NB4 (cell line): ENCODE measurements at regions not wholly inside any gene's neighbourhood (a gene's known extent, or its start where the extent isn't known, plus 50 kb on each side); places are given as distances from the start of the nearest gene placed in this dataset.
A peak's percentile ranks its signal among the peaks of the same experiment; 100 is the strongest.

Experiments
- DNase-seq: peaks from one replicate; pipeline ENCODE4 v3.0.0; 2010; ENCODE audit warnings: low read depth
- H3K4me3 ChIP-seq: one replicate; pipeline ENCODE4 v1.5.1; 2011; ENCODE audit warnings: mild to moderate bottlenecking, low read depth, low read length, moderate library complexity
- MYC ChIP-seq: IDR thresholded peaks from 2 replicates; pipeline ENCODE4 v1.6.1; 2011; ENCODE audit warnings: low read depth, low read length
- POLR2A ChIP-seq: IDR thresholded peaks from 2 replicates; pipeline ENCODE4 v1.6.1; 2011; ENCODE audit warnings: mild to moderate bottlenecking; ENCODE audit not compliant: insufficient read length; ENCODE audit errors: extremely low read depth
- TF ChIP-seq, protein P1 (sequence below): IDR thresholded peaks from 2 replicates; pipeline ENCODE4 v1.6.1; 2011; ENCODE audit warnings: low read depth, low read length
- TF ChIP-seq, protein P2 (sequence below): IDR thresholded peaks from one replicate; pipeline ENCODE4 v1.5.1; 2012; ENCODE audit warnings: low read depth, low read length

DNA sequence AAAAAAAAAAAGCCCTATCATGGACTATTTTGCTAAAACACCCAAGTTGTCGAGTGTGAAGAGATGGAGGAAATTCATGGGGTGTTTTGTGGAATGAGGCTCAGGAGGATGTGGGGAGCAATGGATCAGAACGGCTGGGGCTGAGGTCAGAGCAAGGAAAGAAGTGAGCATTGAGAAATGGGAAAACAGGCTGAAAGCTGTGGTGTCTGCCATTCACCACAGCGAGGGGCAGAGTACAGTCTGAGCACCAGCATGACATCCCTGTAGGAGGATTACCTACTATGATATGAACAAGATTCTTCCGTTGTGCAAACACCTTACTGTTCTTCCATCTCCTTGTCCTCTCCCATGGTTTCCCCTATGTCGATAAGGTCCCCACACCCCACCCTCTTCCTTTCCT, 193.1 kb downstream of the TMEM114 start:
- H3K4me3 ChIP-seq = no peak overlapping the region
- TF ChIP-seq POLR2A = no peak
- TF ChIP-seq, protein P1, sequence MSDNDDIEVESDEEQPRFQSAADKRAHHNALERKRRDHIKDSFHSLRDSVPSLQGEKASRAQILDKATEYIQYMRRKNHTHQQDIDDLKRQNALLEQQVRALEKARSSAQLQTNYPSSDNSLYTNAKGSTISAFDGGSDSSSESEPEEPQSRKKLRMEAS = no peak
- no peak for TF ChIP-seq MYC
- TF ChIP-seq, protein P2, sequence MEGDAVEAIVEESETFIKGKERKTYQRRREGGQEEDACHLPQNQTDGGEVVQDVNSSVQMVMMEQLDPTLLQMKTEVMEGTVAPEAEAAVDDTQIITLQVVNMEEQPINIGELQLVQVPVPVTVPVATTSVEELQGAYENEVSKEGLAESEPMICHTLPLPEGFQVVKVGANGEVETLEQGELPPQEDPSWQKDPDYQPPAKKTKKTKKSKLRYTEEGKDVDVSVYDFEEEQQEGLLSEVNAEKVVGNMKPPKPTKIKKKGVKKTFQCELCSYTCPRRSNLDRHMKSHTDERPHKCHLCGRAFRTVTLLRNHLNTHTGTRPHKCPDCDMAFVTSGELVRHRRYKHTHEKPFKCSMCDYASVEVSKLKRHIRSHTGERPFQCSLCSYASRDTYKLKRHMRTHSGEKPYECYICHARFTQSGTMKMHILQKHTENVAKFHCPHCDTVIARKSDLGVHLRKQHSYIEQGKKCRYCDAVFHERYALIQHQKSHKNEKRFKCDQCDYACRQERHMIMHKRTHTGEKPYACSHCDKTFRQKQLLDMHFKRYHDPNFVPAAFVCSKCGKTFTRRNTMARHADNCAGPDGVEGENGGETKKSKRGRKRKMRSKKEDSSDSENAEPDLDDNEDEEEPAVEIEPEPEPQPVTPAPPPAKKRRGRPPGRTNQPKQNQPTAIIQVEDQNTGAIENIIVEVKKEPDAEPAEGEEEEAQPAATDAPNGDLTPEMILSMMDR = no peak
- DNase-seq = no peak

DNA sequence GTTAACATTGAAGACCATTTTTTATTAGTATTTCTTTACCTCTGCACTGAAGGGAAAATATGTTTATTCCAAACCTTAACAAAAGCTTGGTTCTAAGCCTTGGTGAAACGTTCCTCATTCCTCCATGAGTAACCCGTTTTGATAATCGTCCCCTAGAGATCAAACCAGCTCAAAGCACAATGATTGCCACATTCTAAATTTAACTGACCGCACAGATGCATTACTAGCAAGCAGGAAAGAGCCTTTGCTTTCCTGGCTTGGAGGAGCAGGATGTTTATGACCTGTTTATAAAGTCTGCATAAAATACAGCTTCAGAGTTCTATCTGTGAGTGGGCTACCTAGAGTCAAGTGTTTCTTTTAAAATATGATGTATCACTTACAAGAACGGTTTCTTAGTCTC, 193.8 kb downstream of the TMEM114 start:
- peak; percentile 11 for DNase-seq
- no peak for TF ChIP-seq POLR2A
- no peak for TF ChIP-seq MYC
- TF ChIP-seq, protein P2 = no peak
- TF ChIP-seq, protein P1 = no peak
- no peak overlapping the region for H3K4me3 ChIP-seq

- no peak for DNase-seq
- no peak overlapping the region for H3K4me3 ChIP-seq
- TF ChIP-seq, protein P2 = no peak
- TF ChIP-seq POLR2A (no peak), MYC (no peak)
- TF ChIP-seq, protein P1 = no peak
Observed at GRCh38 chr16:8391257-8391656, 199.1 kb downstream of the TMEM114 start.

DNA sequence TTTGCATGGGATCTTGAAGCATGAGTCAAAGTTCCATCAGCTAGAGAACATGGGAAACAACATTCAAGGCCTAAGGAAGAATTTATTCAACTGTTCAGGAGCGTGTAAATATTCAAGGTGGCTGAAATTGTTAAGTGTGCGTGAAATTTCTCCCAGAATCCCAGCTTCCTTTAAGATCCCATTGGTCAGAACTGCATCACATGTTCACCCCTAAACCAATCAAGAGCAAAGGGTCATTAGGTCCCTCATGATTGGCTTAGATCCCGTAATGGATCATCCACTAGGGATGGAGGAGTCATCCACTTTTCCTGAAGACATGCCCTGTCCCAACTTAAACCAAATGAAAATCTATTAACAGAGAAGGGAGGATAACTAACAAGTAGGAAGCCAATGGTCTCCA, 201.6 kb downstream of the TMEM114 start:
- TF ChIP-seq MYC (no peak), POLR2A (no peak)
- TF ChIP-seq, protein P1 = no peak
- TF ChIP-seq, protein P2 = no peak
- H3K4me3 ChIP-seq = no peak overlapping the region
- DNase-seq = no peak

GRCh38 chr16:8381814-8382213, 208.5 kb downstream of the TMEM114 start:
- H3K4me3 ChIP-seq = no peak overlapping the region
- no peak for DNase-seq
- TF ChIP-seq, protein P1 = no peak
- TF ChIP-seq MYC = no peak
- TF ChIP-seq, protein P2 = no peak
- TF ChIP-seq POLR2A = no peak

DNA sequence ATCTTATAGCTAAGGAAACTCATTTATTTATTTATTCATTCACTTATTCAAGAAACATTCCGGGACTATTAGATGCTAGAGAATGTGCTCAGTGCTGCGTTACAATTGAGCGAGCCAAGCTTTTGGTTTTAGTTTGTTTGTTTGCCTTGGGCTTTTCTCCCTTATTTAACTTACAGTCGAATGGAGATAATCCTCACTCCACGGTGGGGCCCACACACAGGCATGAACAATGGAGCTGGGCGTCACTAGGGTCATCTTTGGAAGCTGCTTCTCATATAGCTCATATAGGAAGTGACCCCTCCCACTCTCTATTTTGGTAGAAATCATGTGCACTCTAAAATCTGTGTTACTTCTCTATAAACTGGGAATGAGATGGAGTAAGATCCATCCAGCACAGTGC, 210.0 kb downstream of the TMEM114 start:
- H3K4me3 ChIP-seq = no peak overlapping the region
- no peak for DNase-seq
- no peak for TF ChIP-seq POLR2A
- TF ChIP-seq, protein P1 = no peak
- TF ChIP-seq MYC = no peak
- TF ChIP-seq, protein P2 = no peak
